ENCODE measurements at regions not wholly inside any gene's neighbourhood (a gene's known extent, or its start where the extent isn't known, plus 50 kb on each side); places are given as distances from the start of the nearest gene placed in this dataset.

DNA sequence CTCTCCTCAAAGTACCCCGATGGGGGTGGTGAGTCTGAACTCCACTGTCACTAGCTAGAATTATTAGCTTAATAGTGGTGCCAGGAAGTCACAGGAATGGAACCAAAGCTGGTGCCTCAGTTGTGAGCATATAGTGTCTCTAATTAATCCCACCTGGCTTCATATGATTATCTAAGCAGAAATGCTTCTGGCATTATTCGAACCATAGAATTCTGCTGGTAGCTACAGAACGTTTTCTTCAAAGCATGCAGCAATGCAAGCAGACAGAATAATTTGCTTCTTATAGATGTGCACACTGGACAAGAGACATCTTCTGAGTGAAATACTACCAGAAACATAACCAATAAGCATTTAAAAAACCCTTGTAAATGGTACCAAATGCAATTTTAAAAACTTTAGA, 160.9 kb downstream of the IMPG2 start:
- 88 to 92% (median 88%) methylated on average over 3 of the region's 3 CpGs for WGBS, 3 donors
- no peak for DNase-seq
- Histone ChIP-seq H3K4me3 (ENCODE audit: low read depth in 1 of 3, low read length in 3 of 3) (no peak overlapping the region), H3K36me3 (ENCODE audit: control insufficient read depth in 3 of 3, insufficient read depth in 2 of 3, low read depth in 1 of 3, low read length in 3 of 3) (no peaks in the 10 kb centered on the region), H3K4me1 (ENCODE audit: control insufficient read depth in 3 of 3, insufficient read depth in 2 of 3, low read depth in 1 of 3, low read length in 2 of 3) (no peaks in the 10 kb centered on the region), H3K9me3 (ENCODE audit: control insufficient read depth in 2 of 2, insufficient read depth in 1 of 2, low read depth in 1 of 2, low read length in 1 of 2) (no peaks in the 10 kb centered on the region), H3K27ac (ENCODE audit: low read depth in 1 of 3, low read length in 2 of 3) (no peak overlapping the region), H3K27me3 (ENCODE audit: control insufficient read depth in 3 of 3, insufficient read depth in 3 of 3, low read length in 3 of 3) (peaks cover 0 to 6% (median 0%) of the 10 kb centered on the region in 3 donors)
- FAIRE-seq: no peak

- no peaks in the 10 kb centered on the region for H3K36me3 ChIP-seq (ENCODE audit: control insufficient read depth in 3 of 3, insufficient read depth in 2 of 3, low read depth in 1 of 3, low read length in 3 of 3)
- DNase-seq (no peak), FAIRE-seq (no peak)
- 0 to 20% (median 0%) methylated on average over 1 of the region's 1 CpG for WGBS, 3 donors
- no peak overlapping the region for H3K27ac ChIP-seq (ENCODE audit: low read depth in 1 of 3, low read length in 2 of 3)
- H3K27me3 ChIP-seq (ENCODE audit: control insufficient read depth in 3 of 3, insufficient read depth in 3 of 3, low read length in 3 of 3): peaks cover 0 to 6% (median 0%) of the 10 kb centered on the region in 3 donors
- no peaks in the 10 kb centered on the region for H3K4me1 ChIP-seq (ENCODE audit: control insufficient read depth in 3 of 3, insufficient read depth in 2 of 3, low read depth in 1 of 3, low read length in 2 of 3)
- H3K4me3 ChIP-seq (ENCODE audit: low read depth in 1 of 3, low read length in 3 of 3): no peak overlapping the region
- no peaks in the 10 kb centered on the region for H3K9me3 ChIP-seq (ENCODE audit: control insufficient read depth in 2 of 2, insufficient read depth in 1 of 2, low read depth in 1 of 2, low read length in 1 of 2)
Observed at GRCh38 chr3:101158374-101158773, 162.0 kb downstream of the IMPG2 start.

DNA sequence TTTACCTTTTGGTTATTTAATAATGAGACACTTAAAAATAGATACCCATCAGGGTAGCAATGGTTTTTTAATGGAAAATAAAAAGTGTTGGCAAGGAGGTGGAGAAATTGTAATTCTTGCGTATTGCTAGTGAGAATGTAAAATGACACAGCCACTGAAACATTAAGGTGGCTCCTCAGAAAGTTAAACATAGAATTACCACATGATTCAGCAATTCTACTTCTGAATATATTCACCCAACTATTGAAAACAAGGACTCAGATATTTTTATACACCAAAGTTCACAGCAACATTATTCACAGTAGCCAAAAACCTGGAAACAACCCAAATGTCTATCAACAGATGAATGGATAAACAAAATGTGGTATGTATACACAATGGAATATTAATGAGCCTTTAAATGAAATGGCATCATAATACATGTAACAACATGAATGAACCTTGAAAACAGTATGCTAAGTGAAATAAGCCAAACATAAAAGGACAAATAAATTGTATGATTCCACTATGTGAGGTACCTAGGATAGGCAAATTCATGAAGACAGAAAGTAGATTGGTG, 163.5 kb downstream of the IMPG2 start:
- DNase-seq: no peak
- 90 to 96% (median 93%) methylated on average over 1 of the region's 1 CpG for WGBS, 3 donors
- no peak overlapping the region for H3K27ac ChIP-seq (ENCODE audit: low read depth in 1 of 3, low read length in 2 of 3)

DNA sequence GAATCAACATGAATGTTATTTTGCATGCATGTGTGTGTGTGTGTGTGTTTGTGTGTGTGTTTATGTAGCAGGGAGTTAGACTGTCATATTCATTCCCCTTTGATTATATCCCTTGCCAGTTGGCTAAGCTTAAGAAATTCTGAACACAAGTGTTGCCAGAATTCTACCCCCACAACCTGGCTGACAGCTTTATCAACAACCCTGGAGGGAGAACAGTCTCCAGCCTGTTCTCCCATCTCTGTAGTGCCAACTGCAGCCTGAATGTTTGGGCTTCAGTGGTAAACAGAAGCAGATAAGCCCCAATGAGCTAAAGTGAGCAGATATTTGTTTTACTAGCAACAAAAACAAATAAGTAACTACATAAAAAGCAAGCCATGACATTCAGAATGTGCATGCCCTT, 162.6 kb upstream of the ABI3BP start:
- H3K27me3 ChIP-seq (ENCODE audit: control insufficient read depth in 3 of 3, insufficient read depth in 3 of 3, low read length in 3 of 3): peaks cover 0 to 6% (median 0%) of the 10 kb centered on the region in 3 donors
- H3K9me3 ChIP-seq (ENCODE audit: control insufficient read depth in 2 of 2, insufficient read depth in 1 of 2, low read depth in 1 of 2, low read length in 1 of 2): no peaks in the 10 kb centered on the region
- DNase-seq (no peak), FAIRE-seq (no peak)
- no peaks in the 10 kb centered on the region for H3K36me3 ChIP-seq (ENCODE audit: control insufficient read depth in 3 of 3, insufficient read depth in 2 of 3, low read depth in 1 of 3, low read length in 3 of 3)
- no peak overlapping the region for H3K27ac ChIP-seq (ENCODE audit: low read depth in 1 of 3, low read length in 2 of 3)
- H3K4me3 ChIP-seq (ENCODE audit: low read depth in 1 of 3, low read length in 3 of 3): no peak overlapping the region
- peaks cover 0 to 2% (median 0%) of the 10 kb centered on the region in 3 donors for H3K4me1 ChIP-seq (ENCODE audit: control insufficient read depth in 3 of 3, insufficient read depth in 2 of 3, low read depth in 1 of 3, low read length in 2 of 3)

More for the DNA sequence above, 163.5 kb downstream of the IMPG2 start:
- no peak for FAIRE-seq
- Histone ChIP-seq H3K4me1 (ENCODE audit: control insufficient read depth in 3 of 3, insufficient read depth in 2 of 3, low read depth in 1 of 3, low read length in 2 of 3) (no peaks in the 10 kb centered on the region), H3K4me3 (ENCODE audit: low read depth in 1 of 3, low read length in 3 of 3) (no peak overlapping the region), H3K9me3 (ENCODE audit: control insufficient read depth in 2 of 2, insufficient read depth in 1 of 2, low read depth in 1 of 2, low read length in 1 of 2) (no peaks in the 10 kb centered on the region), H3K36me3 (ENCODE audit: control insufficient read depth in 3 of 3, insufficient read depth in 2 of 3, low read depth in 1 of 3, low read length in 3 of 3) (no peaks in the 10 kb centered on the region), H3K27me3 (ENCODE audit: control insufficient read depth in 3 of 3, insufficient read depth in 3 of 3, low read length in 3 of 3) (peaks cover 0 to 6% (median 0%) of the 10 kb centered on the region in 3 donors)

GRCh38 chr3:101154401-101154800, 161.2 kb upstream of the ABI3BP start:
- H3K27ac ChIP-seq (ENCODE audit: low read depth in 1 of 3, low read length in 2 of 3): no peak overlapping the region
- WGBS, 3 donors: 76 to 87% (median 79%) methylated on average over 2 of the region's 2 CpGs
- no peaks in the 10 kb centered on the region for H3K9me3 ChIP-seq (ENCODE audit: control insufficient read depth in 2 of 2, insufficient read depth in 1 of 2, low read depth in 1 of 2, low read length in 1 of 2)
- no peak overlapping the region for H3K4me3 ChIP-seq (ENCODE audit: low read depth in 1 of 3, low read length in 3 of 3)
- no peaks in the 10 kb centered on the region for H3K36me3 ChIP-seq (ENCODE audit: control insufficient read depth in 3 of 3, insufficient read depth in 2 of 3, low read depth in 1 of 3, low read length in 3 of 3)
- DNase-seq: no peak
- peaks cover 0 to 2% (median 0%) of the 10 kb centered on the region in 3 donors for H3K4me1 ChIP-seq (ENCODE audit: control insufficient read depth in 3 of 3, insufficient read depth in 2 of 3, low read depth in 1 of 3, low read length in 2 of 3)
- H3K27me3 ChIP-seq (ENCODE audit: control insufficient read depth in 3 of 3, insufficient read depth in 3 of 3, low read length in 3 of 3): peaks cover 0 to 5% (median 0%) of the 10 kb centered on the region in 3 donors
- no peak for FAIRE-seq

DNA sequence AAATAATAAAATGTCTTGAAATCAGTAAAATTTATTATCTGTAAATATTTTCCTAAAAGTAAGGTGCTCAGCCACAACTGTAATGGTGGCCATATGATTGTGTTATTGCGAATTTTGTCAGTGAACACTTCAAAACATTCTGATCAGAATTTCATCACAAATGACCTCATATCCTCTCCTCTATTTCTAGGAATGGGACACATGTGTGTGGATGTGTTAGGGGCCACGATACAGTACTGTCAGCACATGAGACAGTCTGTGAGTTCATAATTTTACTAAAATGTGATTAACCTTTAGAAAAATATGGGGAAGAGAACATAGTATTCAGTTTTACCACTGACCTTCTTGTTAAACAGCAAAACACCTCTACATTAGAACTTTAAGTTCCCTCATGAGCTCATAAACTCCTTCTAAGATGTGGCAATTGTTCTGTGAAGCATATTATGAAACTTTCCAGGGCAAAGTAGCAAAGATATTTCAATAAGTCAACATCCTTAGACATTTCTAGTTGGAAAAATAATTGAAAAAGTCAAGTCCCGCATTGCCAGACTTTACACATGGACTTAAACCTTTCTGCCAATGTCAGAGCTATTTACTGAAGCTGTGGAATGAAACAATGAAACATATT, 158.2 kb upstream of the ABI3BP start:
- Histone ChIP-seq H3K9me3 (ENCODE audit: control insufficient read depth in 2 of 2, insufficient read depth in 1 of 2, low read depth in 1 of 2, low read length in 1 of 2) (no peaks in the 10 kb centered on the region), H3K27me3 (ENCODE audit: control insufficient read depth in 3 of 3, insufficient read depth in 3 of 3, low read length in 3 of 3) (no peaks in the 10 kb centered on the region), H3K4me3 (ENCODE audit: low read depth in 1 of 3, low read length in 3 of 3) (no peak overlapping the region), H3K36me3 (ENCODE audit: control insufficient read depth in 3 of 3, insufficient read depth in 2 of 3, low read depth in 1 of 3, low read length in 3 of 3) (no peaks in the 10 kb centered on the region), H3K27ac (ENCODE audit: low read depth in 1 of 3, low read length in 2 of 3) (peak overlapping the region in 1 of 3 donors; percentile 39), H3K4me1 (ENCODE audit: control insufficient read depth in 3 of 3, insufficient read depth in 2 of 3, low read depth in 1 of 3, low read length in 2 of 3) (peaks cover 0 to 2% (median 0%) of the 10 kb centered on the region in 3 donors)
- WGBS, 3 donors: 65 to 79% (median 78%) methylated on average over 3 of the region's 3 CpGs
- FAIRE-seq (no peak), DNase-seq (peak in 1 of 2 donors; percentile 44)

DNA sequence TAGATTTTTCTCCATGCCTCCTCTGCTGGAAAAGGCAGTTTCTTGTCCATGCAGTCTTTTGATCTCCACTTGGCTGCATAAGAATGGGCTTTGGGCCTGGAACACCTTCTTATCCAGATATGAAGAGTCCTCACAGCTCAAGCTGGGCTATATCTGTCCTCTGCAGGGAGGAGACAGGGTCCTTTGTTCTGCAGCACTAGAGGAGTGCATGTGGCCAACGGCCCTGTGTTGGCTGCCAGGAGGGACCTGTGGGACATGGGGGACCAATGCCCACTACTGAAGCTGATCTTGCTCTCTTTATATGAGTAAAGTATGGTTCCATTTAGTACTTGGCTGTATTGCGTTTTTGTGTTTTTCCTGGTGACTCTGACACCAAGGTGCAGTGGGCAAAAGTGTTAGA, 157.3 kb upstream of the ABI3BP start:
- Histone ChIP-seq H3K27me3 (ENCODE audit: control insufficient read depth in 3 of 3, insufficient read depth in 3 of 3, low read length in 3 of 3) (no peaks in the 10 kb centered on the region), H3K4me1 (ENCODE audit: control insufficient read depth in 3 of 3, insufficient read depth in 2 of 3, low read depth in 1 of 3, low read length in 2 of 3) (peaks cover 0 to 2% (median 0%) of the 10 kb centered on the region in 3 donors), H3K36me3 (ENCODE audit: control insufficient read depth in 3 of 3, insufficient read depth in 2 of 3, low read depth in 1 of 3, low read length in 3 of 3) (no peaks in the 10 kb centered on the region), H3K27ac (ENCODE audit: low read depth in 1 of 3, low read length in 2 of 3) (no peak overlapping the region), H3K4me3 (ENCODE audit: low read depth in 1 of 3, low read length in 3 of 3) (no peak overlapping the region), H3K9me3 (ENCODE audit: control insufficient read depth in 2 of 2, insufficient read depth in 1 of 2, low read depth in 1 of 2, low read length in 1 of 2) (no peaks in the 10 kb centered on the region)
- 63 to 74% (median 65%) methylated on average over 2 of the region's 2 CpGs for WGBS, 3 donors
- FAIRE-seq (no peak), DNase-seq (no peak)

- Histone ChIP-seq H3K9me3 (ENCODE audit: control insufficient read depth in 2 of 2, insufficient read depth in 1 of 2, low read depth in 1 of 2, low read length in 1 of 2) (no peaks in the 10 kb centered on the region), H3K27ac (ENCODE audit: low read depth in 1 of 3, low read length in 2 of 3) (no peak overlapping the region), H3K27me3 (ENCODE audit: control insufficient read depth in 3 of 3, insufficient read depth in 3 of 3, low read length in 3 of 3) (no peaks in the 10 kb centered on the region), H3K4me1 (ENCODE audit: control insufficient read depth in 3 of 3, insufficient read depth in 2 of 3, low read depth in 1 of 3, low read length in 2 of 3) (peaks cover 0 to 2% (median 0%) of the 10 kb centered on the region in 3 donors), H3K36me3 (ENCODE audit: control insufficient read depth in 3 of 3, insufficient read depth in 2 of 3, low read depth in 1 of 3, low read length in 3 of 3) (no peaks in the 10 kb centered on the region), H3K4me3 (ENCODE audit: low read depth in 1 of 3, low read length in 3 of 3) (no peak overlapping the region)
- 60 to 93% (median 72%) methylated on average over 2 of the region's 2 CpGs for WGBS, 3 donors
- no peak for FAIRE-seq
- DNase-seq: no peak
Observed at GRCh38 chr3:101149707-101150106, 156.5 kb upstream of the ABI3BP start.

- Histone ChIP-seq H3K4me1 (ENCODE audit: control insufficient read depth in 3 of 3, insufficient read depth in 2 of 3, low read depth in 1 of 3, low read length in 2 of 3) (peaks cover 0 to 2% (median 0%) of the 10 kb centered on the region in 3 donors), H3K27me3 (ENCODE audit: control insufficient read depth in 3 of 3, insufficient read depth in 3 of 3, low read length in 3 of 3) (no peaks in the 10 kb centered on the region), H3K4me3 (ENCODE audit: low read depth in 1 of 3, low read length in 3 of 3) (no peak overlapping the region), H3K9me3 (ENCODE audit: control insufficient read depth in 2 of 2, insufficient read depth in 1 of 2, low read depth in 1 of 2, low read length in 1 of 2) (no peaks in the 10 kb centered on the region), H3K27ac (ENCODE audit: low read depth in 1 of 3, low read length in 2 of 3) (no peak overlapping the region), H3K36me3 (ENCODE audit: control insufficient read depth in 3 of 3, insufficient read depth in 2 of 3, low read depth in 1 of 3, low read length in 3 of 3) (no peaks in the 10 kb centered on the region)
- 55 to 75% (median 65%) methylated on average over 1 of the region's 1 CpG for whole genome bisulfite sequencing, 3 donors
- DNase-seq: no peak
- peak; percentile 5 for FAIRE-seq
Observed at GRCh38 chr3:101149251-101149650, 156.0 kb upstream of the ABI3BP start.

All from small intestine (tissue), 7 donors.